ENCODE measurements at regions not wholly inside any gene's neighbourhood (a gene's known extent, or its start where the extent isn't known, plus 50 kb on each side); places are given as distances from the start of the nearest gene placed in this dataset.
A peak's percentile ranks its signal among the peaks of the same experiment; 100 is the strongest.

DNA sequence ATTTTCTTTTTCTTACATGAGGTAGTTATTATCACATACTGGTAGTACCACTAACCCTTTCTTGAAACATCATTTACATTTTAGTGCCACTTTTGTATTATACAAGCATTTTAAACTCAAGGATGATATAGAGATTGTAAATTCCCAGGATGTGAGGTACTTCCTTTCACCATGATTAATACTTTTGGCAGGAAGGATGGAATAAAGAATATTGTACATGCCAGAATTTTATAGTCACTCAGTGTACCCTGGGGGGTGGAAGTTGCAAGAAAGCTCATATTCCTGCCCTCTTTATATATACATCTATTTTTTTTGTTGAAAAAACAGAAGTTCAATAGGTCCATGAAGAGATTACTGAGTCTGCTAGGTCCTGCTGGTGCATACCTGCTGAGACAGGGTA is 141.0 kb upstream of the PLSCR5 start:
- Histone ChIP-seq H3K23ac (ENCODE audit: low read depth, low read length) (no peak overlapping the region), H4K8ac (ENCODE audit: low read depth in 2 of 2, low read length in 2 of 2) (no peak overlapping the region), H2BK15ac (ENCODE audit: low read depth, low read length) (no peak overlapping the region), H2AK9ac (replicated peaks; ENCODE audit: low read depth, low read length, poor library complexity) (no peak overlapping the region), H2AFZ (replicated peaks; ENCODE audit: low read length, poor library complexity) (no peak overlapping the region), H3K36me3 (ENCODE audit: control insufficient read depth, insufficient read depth, low read length) (no peaks in the 10 kb centered on the region), H3K14ac (replicated peaks; ENCODE audit: low read depth, low read length) (no peak overlapping the region), H4K5ac (ENCODE audit: low read depth, low read length) (no peak overlapping the region), H3K4ac (ENCODE audit: low read depth, low read length) (no peak overlapping the region), H4K20me1 (ENCODE audit: insufficient read depth, low read length) (no peaks in the 10 kb centered on the region), H3K27me3 (ENCODE audit: control insufficient read depth, insufficient read depth, low read length) (no peaks in the 10 kb centered on the region), H4K91ac (ENCODE audit: insufficient read depth, low read depth, low read length) (no peak overlapping the region), H3K4me3 (ENCODE audit: insufficient read depth, low read depth, low read length) (no peak overlapping the region), H3K18ac (ENCODE audit: low read depth, low read length) (no peak overlapping the region), H3K4me1 (ENCODE audit: control insufficient read depth, insufficient read depth, low read length) (no peaks in the 10 kb centered on the region), H3K56ac (ENCODE audit: extremely low read depth, insufficient read depth, low read length) (no peak overlapping the region), H2AK5ac (ENCODE audit: low read depth, low read length) (no peak overlapping the region), H3K9ac (ENCODE audit: low read depth, low read length) (no peak overlapping the region), H3K9me3 (ENCODE audit: control insufficient read depth, insufficient read depth, low read length) (no peaks in the 10 kb centered on the region), H3K4me2 (ENCODE audit: low read depth, low read length) (no peak overlapping the region), H2BK120ac (ENCODE audit: low read depth, low read length) (no peak overlapping the region), H3K27ac (ENCODE audit: insufficient read depth, low read length) (no peak overlapping the region), H2BK5ac (ENCODE audit: low read depth, low read length, poor library complexity, severe bottlenecking) (no peak overlapping the region), H3K79me1 (ENCODE audit: low read depth in 1 of 2, low read length in 2 of 2) (no peaks in the 10 kb centered on the region), H2BK20ac (ENCODE audit: low read depth, low read length) (no peak overlapping the region), H3K9me1 (ENCODE audit: insufficient read depth, low read length) (no peaks in the 10 kb centered on the region)
- DNase-seq (peak; percentile 23), ATAC-seq (ENCODE audit: low read depth) (no peak)
- dilution Hi-C loops (cut with HindIII; ENCODE audit: low sequenced_read_pairs, unreplicated experiment): no loop called here
- POLR2A ChIA-PET (ENCODE audit: unreplicated experiment): no interaction called here
- TF ChIP-seq RFX5 (IDR thresholded peaks at IDR 0.05; ENCODE audit: low read depth, low read length): no peak
- TF ChIP-seq, protein P1, sequence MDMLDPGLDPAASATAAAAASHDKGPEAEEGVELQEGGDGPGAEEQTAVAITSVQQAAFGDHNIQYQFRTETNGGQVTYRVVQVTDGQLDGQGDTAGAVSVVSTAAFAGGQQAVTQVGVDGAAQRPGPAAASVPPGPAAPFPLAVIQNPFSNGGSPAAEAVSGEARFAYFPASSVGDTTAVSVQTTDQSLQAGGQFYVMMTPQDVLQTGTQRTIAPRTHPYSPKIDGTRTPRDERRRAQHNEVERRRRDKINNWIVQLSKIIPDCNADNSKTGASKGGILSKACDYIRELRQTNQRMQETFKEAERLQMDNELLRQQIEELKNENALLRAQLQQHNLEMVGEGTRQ (IDR thresholded peaks at IDR 0.05; ENCODE audit: low read depth, low read length): no peak
- no peak for TF ChIP-seq BHLHE40 (IDR thresholded peaks at IDR 0.05; ENCODE audit: low read depth, low read length)
- TF ChIP-seq NFE2L2 (IDR thresholded peaks at IDR 0.05; ENCODE audit: low read depth, low read length): no peak
- TF ChIP-seq CEBPB (IDR thresholded peaks at IDR 0.05; ENCODE audit: low read depth, low read length): no peak
- no peak for TF ChIP-seq RAD21 (IDR thresholded peaks at IDR 0.05; ENCODE audit: low read length)
- no peak for TF ChIP-seq CHD1 (IDR thresholded peaks at IDR 0.05; ENCODE audit: low read depth, low read length)
- TF ChIP-seq MAFK (IDR thresholded peaks at IDR 0.05; ENCODE audit: low read depth, low read length): no peak
- TF ChIP-seq SMC3 (IDR thresholded peaks at IDR 0.05; ENCODE audit: low read depth, low read length): no peak
- no peak for TF ChIP-seq MXI1 (IDR thresholded peaks at IDR 0.05; ENCODE audit: borderline replicate concordance, low read depth, low read length)
- TF ChIP-seq FOS (IDR thresholded peaks at IDR 0.05; ENCODE audit: low read depth, low read length): no peak
- TF ChIP-seq, protein P2, sequence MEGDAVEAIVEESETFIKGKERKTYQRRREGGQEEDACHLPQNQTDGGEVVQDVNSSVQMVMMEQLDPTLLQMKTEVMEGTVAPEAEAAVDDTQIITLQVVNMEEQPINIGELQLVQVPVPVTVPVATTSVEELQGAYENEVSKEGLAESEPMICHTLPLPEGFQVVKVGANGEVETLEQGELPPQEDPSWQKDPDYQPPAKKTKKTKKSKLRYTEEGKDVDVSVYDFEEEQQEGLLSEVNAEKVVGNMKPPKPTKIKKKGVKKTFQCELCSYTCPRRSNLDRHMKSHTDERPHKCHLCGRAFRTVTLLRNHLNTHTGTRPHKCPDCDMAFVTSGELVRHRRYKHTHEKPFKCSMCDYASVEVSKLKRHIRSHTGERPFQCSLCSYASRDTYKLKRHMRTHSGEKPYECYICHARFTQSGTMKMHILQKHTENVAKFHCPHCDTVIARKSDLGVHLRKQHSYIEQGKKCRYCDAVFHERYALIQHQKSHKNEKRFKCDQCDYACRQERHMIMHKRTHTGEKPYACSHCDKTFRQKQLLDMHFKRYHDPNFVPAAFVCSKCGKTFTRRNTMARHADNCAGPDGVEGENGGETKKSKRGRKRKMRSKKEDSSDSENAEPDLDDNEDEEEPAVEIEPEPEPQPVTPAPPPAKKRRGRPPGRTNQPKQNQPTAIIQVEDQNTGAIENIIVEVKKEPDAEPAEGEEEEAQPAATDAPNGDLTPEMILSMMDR (conservative IDR thresholded peaks at IDR 0.05; ENCODE audit: low read depth, low read length): no peak
- TF ChIP-seq MAZ (IDR thresholded peaks at IDR 0.05; ENCODE audit: borderline replicate concordance, low read depth, low read length): no peak
- TF ChIP-seq, protein P3, sequence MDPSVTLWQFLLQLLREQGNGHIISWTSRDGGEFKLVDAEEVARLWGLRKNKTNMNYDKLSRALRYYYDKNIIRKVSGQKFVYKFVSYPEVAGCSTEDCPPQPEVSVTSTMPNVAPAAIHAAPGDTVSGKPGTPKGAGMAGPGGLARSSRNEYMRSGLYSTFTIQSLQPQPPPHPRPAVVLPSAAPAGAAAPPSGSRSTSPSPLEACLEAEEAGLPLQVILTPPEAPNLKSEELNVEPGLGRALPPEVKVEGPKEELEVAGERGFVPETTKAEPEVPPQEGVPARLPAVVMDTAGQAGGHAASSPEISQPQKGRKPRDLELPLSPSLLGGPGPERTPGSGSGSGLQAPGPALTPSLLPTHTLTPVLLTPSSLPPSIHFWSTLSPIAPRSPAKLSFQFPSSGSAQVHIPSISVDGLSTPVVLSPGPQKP (IDR thresholded peaks at IDR 0.05; ENCODE audit: borderline replicate concordance, low read depth, low read length): no peak
- TF ChIP-seq POLR2A (IDR thresholded peaks at IDR 0.05; ENCODE audit: low read depth, low read length): no peak
- no peak for TF ChIP-seq RCOR1 (IDR thresholded peaks at IDR 0.05; ENCODE audit: insufficient replicate concordance, low read length)
- CTCF ChIA-PET: no interaction called here
- BruUV-seq (replicated peaks): no TSS peak
- intact Hi-C loops (cut with micrococcal nuclease): loop anchor here (10.0 kb wide), 1 partner anchor 869 kb away; no protein-coding TSS in a partner anchor
- in situ Hi-C loops (cut with MboI; ENCODE audit: low sequenced_read_pairs): no loop called here
